Neutrophil (primary cell): ENCODE measurements at regions not wholly inside any gene's neighbourhood (a gene's known extent, or its start where the extent isn't known, plus 50 kb on each side); places are given as distances from the start of the nearest gene placed in this dataset.
"Not testable (repeated sequence)": the region's sequence is repeated elsewhere in the genome, so short reads cannot be mapped to it uniquely, and the experiment has no call there.

Experiments used
- H3K27ac ChIP-seq: fragments of 200-600 bp; sonication (generic); 2 replicates; pipeline ENCODE4 v1.5.1; 2016; ENCODE audit warnings: mild to moderate bottlenecking, moderate library complexity
- H3K27me3 ChIP-seq: fragments of 200-600 bp; sonication (generic); 2 replicates; pipeline ENCODE4 v1.6.0; 2016; ENCODE audit warnings: mild to moderate bottlenecking
- H3K36me3 ChIP-seq: fragments of 200-600 bp; sonication (generic); 2 replicates; pipeline ENCODE4 v1.5.1; 2017
- H3K4me1 ChIP-seq, 2 experiments: fragments of 200-600 bp in 1 of 2; sonication (generic) in 1 of 2; 1 replicate in 1 of 2; 2 replicates in 1 of 2; pipeline versions ENCODE4 v1.5.1 to v1.6.1; 2013 to 2016; ENCODE audit warnings: low read depth in 1 of 2, low read length in 1 of 2, mild to moderate bottlenecking in 1 of 2, moderate library complexity in 1 of 2; ENCODE audit not compliant: control insufficient read depth in 1 of 2, insufficient read depth in 1 of 2
- H3K4me3 ChIP-seq, 2 experiments: fragments of 200-600 bp in 1 of 2; sonication (generic) in 1 of 2; 1 replicate in 1 of 2; 2 replicates in 1 of 2; pipeline ENCODE4 v1.5.1; 2013 to 2016; ENCODE audit warnings: low read depth in 1 of 2, low read length in 1 of 2, mild to moderate bottlenecking in 1 of 2, moderate library complexity in 1 of 2
- H3K9me3 ChIP-seq: fragments of 200-600 bp; sonication (generic); 2 replicates; pipeline ENCODE4 v1.5.1; 2016
- TF ChIP-seq, protein P1 (sequence below): fragments of 200-600 bp; sonication (generic); IDR thresholded peaks from 2 replicates; pipeline ENCODE4 v1.5.1; 2016; ENCODE audit warnings: antibody characterized with exemption

DNA sequence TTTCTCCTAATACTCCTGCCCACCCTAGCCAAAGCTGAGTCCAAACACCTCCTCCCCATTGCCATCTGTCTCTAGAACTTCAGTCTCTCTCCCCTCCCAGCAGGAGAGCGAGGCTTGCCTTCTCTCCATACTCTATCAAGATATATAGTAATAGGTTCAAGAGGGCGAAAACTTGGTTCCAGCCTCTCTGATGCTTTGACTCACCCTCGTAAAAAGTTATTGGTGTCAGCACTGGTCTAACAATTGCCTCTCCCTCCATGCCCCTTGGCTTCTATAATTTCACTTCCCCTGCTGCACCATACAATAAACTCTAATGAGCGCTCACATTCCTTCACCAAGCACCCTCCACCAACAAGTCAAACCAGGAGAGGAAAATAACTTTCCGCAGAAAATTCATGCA lies 797.3 kb downstream of the BCL11A start:
- TF ChIP-seq, protein P1, sequence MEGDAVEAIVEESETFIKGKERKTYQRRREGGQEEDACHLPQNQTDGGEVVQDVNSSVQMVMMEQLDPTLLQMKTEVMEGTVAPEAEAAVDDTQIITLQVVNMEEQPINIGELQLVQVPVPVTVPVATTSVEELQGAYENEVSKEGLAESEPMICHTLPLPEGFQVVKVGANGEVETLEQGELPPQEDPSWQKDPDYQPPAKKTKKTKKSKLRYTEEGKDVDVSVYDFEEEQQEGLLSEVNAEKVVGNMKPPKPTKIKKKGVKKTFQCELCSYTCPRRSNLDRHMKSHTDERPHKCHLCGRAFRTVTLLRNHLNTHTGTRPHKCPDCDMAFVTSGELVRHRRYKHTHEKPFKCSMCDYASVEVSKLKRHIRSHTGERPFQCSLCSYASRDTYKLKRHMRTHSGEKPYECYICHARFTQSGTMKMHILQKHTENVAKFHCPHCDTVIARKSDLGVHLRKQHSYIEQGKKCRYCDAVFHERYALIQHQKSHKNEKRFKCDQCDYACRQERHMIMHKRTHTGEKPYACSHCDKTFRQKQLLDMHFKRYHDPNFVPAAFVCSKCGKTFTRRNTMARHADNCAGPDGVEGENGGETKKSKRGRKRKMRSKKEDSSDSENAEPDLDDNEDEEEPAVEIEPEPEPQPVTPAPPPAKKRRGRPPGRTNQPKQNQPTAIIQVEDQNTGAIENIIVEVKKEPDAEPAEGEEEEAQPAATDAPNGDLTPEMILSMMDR, result no peak

DNA sequence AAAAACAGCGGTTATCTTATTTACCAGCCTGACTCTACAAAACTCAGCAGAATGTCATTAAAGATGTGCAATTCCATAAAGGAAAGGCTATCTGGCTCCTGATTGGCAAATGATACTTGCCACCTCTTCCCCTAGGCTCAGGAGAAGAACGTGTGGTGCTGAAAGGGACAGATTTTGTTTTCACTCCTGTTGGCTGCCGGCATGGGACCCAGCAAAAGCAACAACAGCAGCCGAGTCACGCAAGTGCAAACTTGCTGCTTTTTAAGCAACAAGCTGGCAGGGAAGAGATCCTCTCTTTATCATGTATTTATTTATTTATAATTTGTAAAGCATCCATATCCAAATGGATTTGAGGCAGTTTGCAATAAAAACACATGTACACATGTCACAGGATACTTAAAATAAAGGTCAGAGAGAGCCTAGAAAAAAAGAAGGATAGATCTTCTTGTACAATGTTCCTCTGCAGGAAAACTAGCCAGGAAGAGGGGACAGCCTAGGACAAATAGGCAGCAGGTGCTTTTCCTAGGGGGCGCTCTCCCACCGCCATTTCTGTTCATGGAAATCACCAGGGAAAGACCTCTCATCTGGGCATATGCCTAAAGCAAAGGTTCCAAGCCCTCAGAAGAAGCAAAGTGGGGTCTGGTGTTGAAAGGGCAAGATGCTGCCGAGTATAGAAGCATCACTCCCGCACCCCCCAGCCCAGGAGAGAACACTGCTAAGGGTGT lies 799.3 kb downstream of the BCL11A start:
- H3K27ac ChIP-seq, result no peak overlapping the region
- no peaks in the 10 kb centered on the region for H3K9me3 ChIP-seq
- H3K36me3 ChIP-seq, result no peaks in the 10 kb centered on the region
- TF ChIP-seq, protein P1, result no peak
- H3K4me1 ChIP-seq, result no peaks in the 10 kb centered on the region
- no peaks in the 10 kb centered on the region for H3K27me3 ChIP-seq
- no peak overlapping the region for H3K4me3 ChIP-seq

More for the DNA sequence above, 797.3 kb downstream of the BCL11A start:
- H3K9me3 ChIP-seq, result no peaks in the 10 kb centered on the region
- H3K4me1 ChIP-seq, result no peaks in the 10 kb centered on the region
- H3K27ac ChIP-seq, result no peak overlapping the region
- H3K36me3 ChIP-seq, result no peaks in the 10 kb centered on the region
- H3K4me3 ChIP-seq, result no peak overlapping the region
- H3K27me3 ChIP-seq, result no peaks in the 10 kb centered on the region

DNA sequence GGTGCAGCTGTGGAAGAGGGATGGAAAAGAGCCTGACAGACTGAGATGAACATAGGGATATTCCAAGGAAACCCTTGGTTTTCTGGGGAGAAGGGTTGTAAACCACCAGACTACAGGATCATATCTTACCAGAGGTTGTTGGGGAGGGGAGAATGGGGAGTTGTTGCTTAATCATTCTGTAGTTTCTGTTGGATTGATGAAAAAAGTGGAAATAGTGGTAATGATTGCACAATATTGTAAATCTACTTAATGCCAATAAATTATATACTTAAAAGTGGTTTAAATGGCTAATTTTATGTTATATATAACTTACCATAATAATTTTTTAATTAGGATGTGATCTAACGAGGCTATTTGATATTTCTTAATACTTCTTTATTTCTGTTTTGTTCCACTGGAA lies 800.9 kb downstream of the BCL11A start:
- Histone ChIP-seq H3K4me1 (no peaks in the 10 kb centered on the region), H3K4me3 (no peak overlapping the region), H3K27ac (no peak overlapping the region), H3K36me3 (no peaks in the 10 kb centered on the region), H3K27me3 (no peaks in the 10 kb centered on the region), H3K9me3 (no peaks in the 10 kb centered on the region)
- TF ChIP-seq, protein P1, result no peak

DNA sequence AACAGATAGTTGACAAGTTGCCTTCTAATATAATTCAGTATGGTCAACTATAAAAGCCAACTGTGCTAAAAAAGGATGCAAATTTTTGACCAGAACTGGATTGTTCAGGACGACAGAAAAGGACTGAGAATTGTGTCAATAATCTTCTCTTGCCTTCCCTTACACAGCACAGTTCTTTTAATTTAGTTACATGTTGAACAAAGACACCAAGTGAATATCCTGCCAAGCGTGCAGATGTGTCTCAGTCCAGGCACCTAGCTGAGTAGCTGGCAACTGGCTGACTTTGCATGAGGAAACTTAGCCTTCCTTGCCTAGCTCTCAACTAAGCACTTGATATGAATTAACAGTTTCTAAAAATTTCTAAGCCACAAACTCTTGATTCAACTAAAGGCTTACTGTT lies 801.4 kb downstream of the BCL11A start:
- TF ChIP-seq, protein P1, result no peak
- Histone ChIP-seq H3K27me3 (no peaks in the 10 kb centered on the region), H3K36me3 (no peaks in the 10 kb centered on the region), H3K4me3 (no peak overlapping the region), H3K4me1 (no peaks in the 10 kb centered on the region), H3K9me3 (no peaks in the 10 kb centered on the region), H3K27ac (no peak overlapping the region)

DNA sequence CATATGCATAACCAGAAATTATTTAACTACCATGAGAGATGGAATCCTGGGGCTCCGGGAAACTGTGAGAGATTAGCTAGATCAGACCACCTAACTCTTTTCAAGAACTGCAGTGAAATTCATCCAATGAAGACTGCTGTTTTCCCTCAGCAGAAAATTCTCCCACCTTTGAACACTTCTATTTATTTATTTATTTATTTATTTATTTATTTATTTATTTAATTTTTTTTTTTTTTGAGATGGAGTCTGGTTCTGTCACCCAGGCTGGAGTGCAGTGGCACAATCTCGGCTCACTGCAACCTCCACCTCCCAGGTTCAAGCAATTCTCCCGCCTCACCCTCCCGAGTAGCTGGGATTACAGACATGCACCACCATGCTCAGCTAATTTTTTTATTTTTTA lies 802.2 kb downstream of the BCL11A start:
- not testable (repeated sequence) for H3K27me3 ChIP-seq, H3K9me3 ChIP-seq, H3K4me1 ChIP-seq, H3K27ac ChIP-seq, H3K36me3 ChIP-seq, H3K4me3 ChIP-seq

DNA sequence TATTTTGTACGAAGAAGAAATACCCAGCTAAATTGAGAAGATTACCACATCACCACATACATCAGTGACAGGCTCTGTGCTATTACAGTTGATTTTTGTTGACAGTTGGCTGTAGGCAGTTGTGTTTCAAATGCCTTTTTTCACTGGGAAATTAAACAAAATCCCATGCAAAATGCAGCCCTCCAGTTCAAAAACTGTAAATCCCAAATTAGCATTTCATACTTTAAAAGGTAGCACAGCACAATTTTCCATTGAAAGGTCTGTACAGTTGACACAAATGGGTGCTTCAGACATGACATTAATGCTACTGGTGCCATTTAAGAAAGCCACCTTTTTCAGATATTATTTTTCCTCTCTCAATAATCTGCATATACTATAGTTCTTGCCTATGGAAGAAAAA lies 807.2 kb downstream of the BCL11A start:
- H3K27me3 ChIP-seq, result no peaks in the 10 kb centered on the region
- no peaks in the 10 kb centered on the region for H3K36me3 ChIP-seq
- no peaks in the 10 kb centered on the region for H3K9me3 ChIP-seq
- H3K4me3 ChIP-seq, result no peak overlapping the region
- H3K4me1 ChIP-seq, result no peaks in the 10 kb centered on the region
- no peak overlapping the region for H3K27ac ChIP-seq
- TF ChIP-seq, protein P1, result no peak
